SK-N-SH (cell line): ENCODE measurements at regions not wholly inside any gene's neighbourhood (a gene's known extent, or its start where the extent isn't known, plus 50 kb on each side); places are given as distances from the start of the nearest gene placed in this dataset.
A peak's percentile ranks its signal among the peaks of the same experiment; 100 is the strongest.

Source experiments
- CTCF ChIA-PET: fragments of 300-600, 350-600 bp; formaldehyde crosslinking; extraction: SDS; loops from one replicate; lab custom pipeline; 2021; lab: Yijun Ruan, JAX
- POLR2A ChIA-PET: fragments of 350-600 bp; sonication (Branson Sonifier 250); formaldehyde crosslinking; extraction: SDS; loops from one replicate; lab custom pipeline; 2020; ENCODE audit warnings: antibody characterized with exemption, inconsistent platforms; lab: Yijun Ruan, JAX
- DNase-seq: peaks from one replicate; pipeline ENCODE4 v3.0.0; 2012
- H2AFZ ChIP-seq: fragments of 200-600 bp; sonication (generic); 2 replicates; pipeline ENCODE4 v1.8.1; 2016; ENCODE audit warnings: antibody characterized with exemption, mild to moderate bottlenecking, low read depth
- H3F3A ChIP-seq: fragments of 200-600 bp; sonication (generic); replicated peaks from 2 replicates; pipeline ENCODE3; 2016; ENCODE audit warnings: antibody characterized with exemption, mild to moderate bottlenecking; ENCODE audit not compliant: insufficient read depth
- H3K27ac ChIP-seq, 2 experiments: fragments of 200-500 bp in 1 of 2; fragments of 200-600 bp in 1 of 2; sonication (Bioruptor generic) in 1 of 2; sonication (generic), shearing (Covaris generic) in 1 of 2; 2 replicates each; pipeline versions ENCODE4 v1.5.1 to v1.6.1; 2014 to 2016; ENCODE audit warnings: low read depth in 2 of 2, inconsistent platforms in 1 of 2, low read length in 1 of 2, mild to moderate bottlenecking in 1 of 2, mixed read lengths in 1 of 2
- H3K27me3 ChIP-seq: fragments of 200-600 bp; sonication (generic), shearing (Covaris generic); 2 replicates; pipeline ENCODE4 v1.6.1; 2016; ENCODE audit warnings: mixed run types; ENCODE audit not compliant: insufficient read depth
- H3K36me3 ChIP-seq, 2 experiments: fragments of 200-500 bp in 1 of 2; fragments of 200-600 bp in 1 of 2; sonication (Bioruptor generic) in 1 of 2; sonication (generic) in 1 of 2; replicated peaks in 1 of 2; 2 replicates each; pipeline versions ENCODE3 to v1.5.1; 2014 to 2016; ENCODE audit warnings: low read length in 1 of 2, mild to moderate bottlenecking in 1 of 2; ENCODE audit not compliant: insufficient read depth in 2 of 2, control insufficient read depth in 1 of 2
- H3K4me1 ChIP-seq, 2 experiments: fragments of 200-500 bp in 1 of 2; fragments of 200-600 bp in 1 of 2; sonication (Bioruptor generic) in 1 of 2; sonication (generic), shearing (Covaris generic) in 1 of 2; 2 replicates each; pipeline versions ENCODE4 v1.5.1 to v1.6.1; 2014 to 2016; ENCODE audit warnings: low read depth in 1 of 2, low read length in 1 of 2, mixed run types in 1 of 2; ENCODE audit not compliant: insufficient read depth in 2 of 2, control insufficient read depth in 1 of 2
- H3K4me2 ChIP-seq: fragments of 200-600 bp; sonication (generic), shearing (Covaris generic); 2 replicates; pipeline ENCODE4 v1.6.1; 2017; ENCODE audit warnings: mixed run types
- H3K4me3 ChIP-seq, 2 experiments: fragments of 200-500 bp in 1 of 2; fragments of 200-600 bp in 1 of 2; sonication (Bioruptor generic) in 1 of 2; sonication (generic), shearing (Covaris generic) in 1 of 2; 2 replicates each; pipeline versions ENCODE4 v1.5.1 to v1.8.1; 2014 to 2016; ENCODE audit warnings: low read depth in 2 of 2, inconsistent platforms in 1 of 2, low read length in 1 of 2, mild to moderate bottlenecking in 1 of 2, mixed read lengths in 1 of 2, moderate library complexity in 1 of 2
- H3K79me2 ChIP-seq: fragments of 200-600 bp; sonication (generic); 2 replicates; pipeline ENCODE4 v1.8.1; 2017; ENCODE audit warnings: mild to moderate bottlenecking; ENCODE audit not compliant: insufficient read depth
- H3K9ac ChIP-seq: fragments of 200-600 bp; sonication (generic); 2 replicates; pipeline ENCODE4 v1.6.1; 2017; ENCODE audit warnings: mixed run types
- H3K9me2 ChIP-seq: fragments of 200-600 bp; sonication (generic); 2 replicates; pipeline ENCODE4 v1.6.1; 2017; ENCODE audit warnings: mixed run types
- H3K9me3 ChIP-seq: fragments of 200-600 bp; sonication (generic); 2 replicates; pipeline ENCODE4 v1.6.1; 2017; ENCODE audit warnings: mixed run types, mild to moderate bottlenecking, moderate library complexity
- H4K20me1 ChIP-seq: fragments of 200-600 bp; sonication (generic); 2 replicates; pipeline ENCODE4 v1.6.1; 2017; ENCODE audit warnings: mild to moderate bottlenecking, mixed run types; ENCODE audit not compliant: insufficient read depth
- CTCF ChIP-seq: fragments of 200-600 bp; sonication (generic); IDR thresholded peaks from 2 replicates; pipeline ENCODE4 v1.6.1; 2017; ENCODE audit warnings: antibody characterized with exemption, mild to moderate bottlenecking, moderate library complexity
- ELF1 ChIP-seq: IDR thresholded peaks from 2 replicates; pipeline ENCODE4 v1.4.0; 2012
- EP300 ChIP-seq, 2 experiments: IDR thresholded peaks; 2 replicates each; pipeline versions ENCODE4 v1.4.0 to v1.6.1; 2012; ENCODE audit warnings: borderline replicate concordance in 1 of 2, low read depth in 1 of 2, low read length in 1 of 2
- FOXM1 ChIP-seq: IDR thresholded peaks from 2 replicates; pipeline ENCODE4 v1.4.0; 2012; ENCODE audit warnings: low read depth, mild to moderate bottlenecking
- MAX ChIP-seq: IDR thresholded peaks from 2 replicates; pipeline ENCODE4 v1.4.0; 2012; ENCODE audit warnings: low read depth
- MEF2A ChIP-seq: IDR thresholded peaks from 2 replicates; pipeline ENCODE4 v1.4.0; 2012; ENCODE audit warnings: low read depth, borderline replicate concordance
- MXI1 ChIP-seq: IDR thresholded peaks from 2 replicates; pipeline ENCODE4 v1.6.1; 2012; ENCODE audit warnings: mild to moderate bottlenecking, low read depth, low read length, improper control_type of control experiment
- NFIC ChIP-seq: IDR thresholded peaks from 2 replicates; pipeline ENCODE4 v1.4.0; 2012; ENCODE audit warnings: borderline replicate concordance
- PBX3 ChIP-seq: IDR thresholded peaks from 2 replicates; pipeline ENCODE4; 2012
- POLR2AphosphoS5 ChIP-seq: IDR thresholded peaks from 2 replicates; pipeline ENCODE4 v1.6.1; 2012; ENCODE audit warnings: low read depth, low read length
- RAD21 ChIP-seq: IDR thresholded peaks from 2 replicates; pipeline ENCODE4 v1.6.1; 2012; ENCODE audit warnings: mild to moderate bottlenecking, low read length
- RFX5 ChIP-seq: IDR thresholded peaks from 2 replicates; pipeline ENCODE4 v1.6.1; 2012; ENCODE audit warnings: mild to moderate bottlenecking, improper control_type of control experiment, low read length
- RXRA ChIP-seq: IDR thresholded peaks from 2 replicates; pipeline ENCODE4 v1.4.0; 2012; ENCODE audit warnings: low read depth, mild to moderate bottlenecking, borderline replicate concordance
- SMC3 ChIP-seq: IDR thresholded peaks from 2 replicates; pipeline ENCODE4 v1.6.1; 2012; ENCODE audit warnings: low read depth, low read length, improper control_type of control experiment
- TAF1 ChIP-seq: IDR thresholded peaks from 2 replicates; pipeline ENCODE4 v1.6.1; 2012; ENCODE audit warnings: low read depth, mild to moderate bottlenecking, low read length, moderate library complexity, borderline replicate concordance
- TEAD4 ChIP-seq: IDR thresholded peaks from 2 replicates; pipeline ENCODE4 v1.4.0; 2012; ENCODE audit warnings: mild to moderate bottlenecking, borderline replicate concordance; ENCODE audit not compliant: insufficient read depth
- USF1 ChIP-seq: IDR thresholded peaks from 2 replicates; pipeline ENCODE4 v1.4.0; 2012; ENCODE audit warnings: low read depth, borderline replicate concordance
- YY1 ChIP-seq: IDR thresholded peaks from 2 replicates; pipeline ENCODE4 v1.4.0; 2012; ENCODE audit warnings: low read depth, mild to moderate bottlenecking
- WGBS: methylation state at CpG from one replicate; pipeline ENCODE4 v1.1.6; 2017; ENCODE audit warnings: low lambda C conversion rate; 5-methylcytosine and 5-hydroxymethylcytosine counted together

GRCh38 chr3:110166791-110167190 lies 829.4 kb upstream of the DPPA4 start:
- peak overlapping the region; percentile 63; the same call in 1 of the 2 replicates for H2AFZ ChIP-seq
- H3K36me3 ChIP-seq, result no peaks in the 10 kb centered on the region
- H3K4me2 ChIP-seq, result no peak overlapping the region
- H3K9me2 ChIP-seq, result no peaks in the 10 kb centered on the region
- H3K9ac ChIP-seq, result no peak overlapping the region
- no peaks in the 10 kb centered on the region for H3F3A ChIP-seq
- no peaks in the 10 kb centered on the region for H4K20me1 ChIP-seq
- no peak overlapping the region for H3K4me3 ChIP-seq
- TF ChIP-seq RAD21 (no peak), PBX3 (no peak), MXI1 (no peak), POLR2AphosphoS5 (no peak), CTCF (no peak), TAF1 (no peak), TEAD4 (no peak), YY1 (no peak), NFIC (no peak), SMC3 (no peak), ELF1 (no peak)
- H3K27ac ChIP-seq, result no peak overlapping the region
- POLR2A ChIA-PET, result no interaction called here
- no peak for DNase-seq
- H3K9me3 ChIP-seq, result no peaks in the 10 kb centered on the region
- CTCF ChIA-PET, result no interaction called here
- no peaks in the 10 kb centered on the region for H3K27me3 ChIP-seq
- 69% methylated on average over 1 of the region's 1 CpG for WGBS
- H3K79me2 ChIP-seq, result no peaks in the 10 kb centered on the region
- no peaks in the 10 kb centered on the region; a peak in 1 of 4 replicates for H3K4me1 ChIP-seq

GRCh38 chr3:110174908-110175307 lies 837.6 kb upstream of the DPPA4 start:
- no peak overlapping the region for H3K4me2 ChIP-seq
- no peaks in the 10 kb centered on the region for H3K9me2 ChIP-seq
- H3K4me3 ChIP-seq, result no peak overlapping the region
- H3F3A ChIP-seq, result no peaks in the 10 kb centered on the region
- DNase-seq, result no peak
- H3K9ac ChIP-seq, result no peak overlapping the region
- no peaks in the 10 kb centered on the region for H4K20me1 ChIP-seq
- ChIA-PET CTCF (no interaction called here), POLR2A (no interaction called here)
- no peak overlapping the region for H3K27ac ChIP-seq
- H3K36me3 ChIP-seq, result no peaks in the 10 kb centered on the region
- no peaks in the 10 kb centered on the region for H3K79me2 ChIP-seq
- H3K27me3 ChIP-seq, result no peaks in the 10 kb centered on the region
- WGBS, result 44% methylated on average over 2 of the region's 2 CpGs
- no peaks in the 10 kb centered on the region for H3K9me3 ChIP-seq
- no peak overlapping the region for H2AFZ ChIP-seq
- TF ChIP-seq EP300 (IDR thresholded peaks at IDR 0.05; ENCODE audit: borderline replicate concordance in 1 of 2, low read depth in 1 of 2, low read length in 1 of 2) (no peak), NFIC (no peak), RXRA (no peak), MEF2A (no peak), PBX3 (no peak), CTCF (no peak), USF1 (no peak), RFX5 (no peak), MAX (no peak), YY1 (no peak), FOXM1 (no peak)
- no peaks in the 10 kb centered on the region for H3K4me1 ChIP-seq
